SK-N-SH (cell line): ENCODE measurements at regions not wholly inside any gene's neighbourhood (a gene's known extent, or its start where the extent isn't known, plus 50 kb on each side); places are given as distances from the start of the nearest gene placed in this dataset.

ENCODE experiments used
- CTCF ChIA-PET: fragments of 300-600, 350-600 bp; formaldehyde crosslinking; extraction: SDS; loops from one replicate; lab custom pipeline; 2021; lab: Yijun Ruan, JAX
- POLR2A ChIA-PET: fragments of 350-600 bp; sonication (Branson Sonifier 250); formaldehyde crosslinking; extraction: SDS; loops from one replicate; lab custom pipeline; 2020; ENCODE audit warnings: antibody characterized with exemption, inconsistent platforms; lab: Yijun Ruan, JAX
- DNase-seq: peaks from one replicate; pipeline ENCODE4 v3.0.0; 2012
- H2AFZ ChIP-seq: fragments of 200-600 bp; sonication (generic); 2 replicates; pipeline ENCODE4 v1.8.1; 2016; ENCODE audit warnings: antibody characterized with exemption, mild to moderate bottlenecking, low read depth
- H3F3A ChIP-seq: fragments of 200-600 bp; sonication (generic); replicated peaks from 2 replicates; pipeline ENCODE3; 2016; ENCODE audit warnings: antibody characterized with exemption, mild to moderate bottlenecking; ENCODE audit not compliant: insufficient read depth
- H3K27ac ChIP-seq, 2 experiments: fragments of 200-500 bp in 1 of 2; fragments of 200-600 bp in 1 of 2; sonication (Bioruptor generic) in 1 of 2; sonication (generic), shearing (Covaris generic) in 1 of 2; 2 replicates each; pipeline versions ENCODE4 v1.5.1 to v1.6.1; 2014 to 2016; ENCODE audit warnings: low read depth in 2 of 2, inconsistent platforms in 1 of 2, low read length in 1 of 2, mild to moderate bottlenecking in 1 of 2, mixed read lengths in 1 of 2
- H3K27me3 ChIP-seq: fragments of 200-600 bp; sonication (generic), shearing (Covaris generic); 2 replicates; pipeline ENCODE4 v1.6.1; 2016; ENCODE audit warnings: mixed run types; ENCODE audit not compliant: insufficient read depth
- H3K36me3 ChIP-seq, 2 experiments: fragments of 200-500 bp in 1 of 2; fragments of 200-600 bp in 1 of 2; sonication (Bioruptor generic) in 1 of 2; sonication (generic) in 1 of 2; replicated peaks in 1 of 2; 2 replicates each; pipeline versions ENCODE3 to v1.5.1; 2014 to 2016; ENCODE audit warnings: low read length in 1 of 2, mild to moderate bottlenecking in 1 of 2; ENCODE audit not compliant: insufficient read depth in 2 of 2, control insufficient read depth in 1 of 2
- H3K4me1 ChIP-seq, 2 experiments: fragments of 200-500 bp in 1 of 2; fragments of 200-600 bp in 1 of 2; sonication (Bioruptor generic) in 1 of 2; sonication (generic), shearing (Covaris generic) in 1 of 2; 2 replicates each; pipeline versions ENCODE4 v1.5.1 to v1.6.1; 2014 to 2016; ENCODE audit warnings: low read depth in 1 of 2, low read length in 1 of 2, mixed run types in 1 of 2; ENCODE audit not compliant: insufficient read depth in 2 of 2, control insufficient read depth in 1 of 2
- H3K4me2 ChIP-seq: fragments of 200-600 bp; sonication (generic), shearing (Covaris generic); 2 replicates; pipeline ENCODE4 v1.6.1; 2017; ENCODE audit warnings: mixed run types
- H3K4me3 ChIP-seq, 2 experiments: fragments of 200-500 bp in 1 of 2; fragments of 200-600 bp in 1 of 2; sonication (Bioruptor generic) in 1 of 2; sonication (generic), shearing (Covaris generic) in 1 of 2; 2 replicates each; pipeline versions ENCODE4 v1.5.1 to v1.8.1; 2014 to 2016; ENCODE audit warnings: low read depth in 2 of 2, inconsistent platforms in 1 of 2, low read length in 1 of 2, mild to moderate bottlenecking in 1 of 2, mixed read lengths in 1 of 2, moderate library complexity in 1 of 2
- H3K79me2 ChIP-seq: fragments of 200-600 bp; sonication (generic); 2 replicates; pipeline ENCODE4 v1.8.1; 2017; ENCODE audit warnings: mild to moderate bottlenecking; ENCODE audit not compliant: insufficient read depth
- H3K9ac ChIP-seq: fragments of 200-600 bp; sonication (generic); 2 replicates; pipeline ENCODE4 v1.6.1; 2017; ENCODE audit warnings: mixed run types
- H3K9me2 ChIP-seq: fragments of 200-600 bp; sonication (generic); 2 replicates; pipeline ENCODE4 v1.6.1; 2017; ENCODE audit warnings: mixed run types
- H3K9me3 ChIP-seq: fragments of 200-600 bp; sonication (generic); 2 replicates; pipeline ENCODE4 v1.6.1; 2017; ENCODE audit warnings: mixed run types, mild to moderate bottlenecking, moderate library complexity
- H4K20me1 ChIP-seq: fragments of 200-600 bp; sonication (generic); 2 replicates; pipeline ENCODE4 v1.6.1; 2017; ENCODE audit warnings: mild to moderate bottlenecking, mixed run types; ENCODE audit not compliant: insufficient read depth
- CHD2 ChIP-seq: fragments of 150-350 bp; IDR thresholded peaks from 2 replicates; pipeline ENCODE4 v1.6.1; 2018; ENCODE audit warnings: low read length; ENCODE audit not compliant: partially characterized antibody
- ELF1 ChIP-seq: IDR thresholded peaks from 2 replicates; pipeline ENCODE4 v1.4.0; 2012
- FOSL2 ChIP-seq: IDR thresholded peaks from 2 replicates; pipeline ENCODE4 v1.4.0; 2012; ENCODE audit warnings: low read depth, mild to moderate bottlenecking, moderate library complexity, borderline replicate concordance
- FOXM1 ChIP-seq: IDR thresholded peaks from 2 replicates; pipeline ENCODE4 v1.4.0; 2012; ENCODE audit warnings: low read depth, mild to moderate bottlenecking
- MXI1 ChIP-seq: IDR thresholded peaks from 2 replicates; pipeline ENCODE4 v1.6.1; 2012; ENCODE audit warnings: mild to moderate bottlenecking, low read depth, low read length, improper control_type of control experiment
- NFIC ChIP-seq: IDR thresholded peaks from 2 replicates; pipeline ENCODE4 v1.4.0; 2012; ENCODE audit warnings: borderline replicate concordance
- NRF1 ChIP-seq: IDR thresholded peaks from 2 replicates; pipeline ENCODE4 v1.6.1; 2012; ENCODE audit warnings: low read depth, mild to moderate bottlenecking, low read length
- POLR2AphosphoS5 ChIP-seq: IDR thresholded peaks from 2 replicates; pipeline ENCODE4 v1.6.1; 2012; ENCODE audit warnings: low read depth, low read length
- RAD21 ChIP-seq: IDR thresholded peaks from 2 replicates; pipeline ENCODE4 v1.6.1; 2012; ENCODE audit warnings: mild to moderate bottlenecking, low read length
- RCOR1 ChIP-seq: fragments of 150-350 bp; IDR thresholded peaks from 2 replicates; pipeline ENCODE4 v1.6.1; 2017; ENCODE audit warnings: antibody characterized with exemption, low read length
- RFX5 ChIP-seq: IDR thresholded peaks from 2 replicates; pipeline ENCODE4 v1.6.1; 2012; ENCODE audit warnings: mild to moderate bottlenecking, improper control_type of control experiment, low read length
- SMC3 ChIP-seq: IDR thresholded peaks from 2 replicates; pipeline ENCODE4 v1.6.1; 2012; ENCODE audit warnings: low read depth, low read length, improper control_type of control experiment
- TCF12 ChIP-seq: IDR thresholded peaks from 2 replicates; pipeline ENCODE4 v1.4.0; 2012
- WGBS: methylation state at CpG from one replicate; pipeline ENCODE4 v1.1.6; 2017; ENCODE audit warnings: low lambda C conversion rate; 5-methylcytosine and 5-hydroxymethylcytosine counted together
- TF ChIP-seq, protein P1 (sequence below): fragments of 200-600 bp; sonication (generic); IDR thresholded peaks from 2 replicates; pipeline ENCODE4 v1.6.1; 2017; ENCODE audit warnings: antibody characterized with exemption, mild to moderate bottlenecking, moderate library complexity
- TF ChIP-seq, protein P2 (sequence below): IDR thresholded peaks from 2 replicates; pipeline ENCODE4; 2012
- TF ChIP-seq, protein P3 (sequence below): fragments of 150-350 bp; IDR thresholded peaks from 2 replicates; pipeline ENCODE4 v1.6.1; 2016; ENCODE audit warnings: mild to moderate bottlenecking, low read depth, low read length

DNA sequence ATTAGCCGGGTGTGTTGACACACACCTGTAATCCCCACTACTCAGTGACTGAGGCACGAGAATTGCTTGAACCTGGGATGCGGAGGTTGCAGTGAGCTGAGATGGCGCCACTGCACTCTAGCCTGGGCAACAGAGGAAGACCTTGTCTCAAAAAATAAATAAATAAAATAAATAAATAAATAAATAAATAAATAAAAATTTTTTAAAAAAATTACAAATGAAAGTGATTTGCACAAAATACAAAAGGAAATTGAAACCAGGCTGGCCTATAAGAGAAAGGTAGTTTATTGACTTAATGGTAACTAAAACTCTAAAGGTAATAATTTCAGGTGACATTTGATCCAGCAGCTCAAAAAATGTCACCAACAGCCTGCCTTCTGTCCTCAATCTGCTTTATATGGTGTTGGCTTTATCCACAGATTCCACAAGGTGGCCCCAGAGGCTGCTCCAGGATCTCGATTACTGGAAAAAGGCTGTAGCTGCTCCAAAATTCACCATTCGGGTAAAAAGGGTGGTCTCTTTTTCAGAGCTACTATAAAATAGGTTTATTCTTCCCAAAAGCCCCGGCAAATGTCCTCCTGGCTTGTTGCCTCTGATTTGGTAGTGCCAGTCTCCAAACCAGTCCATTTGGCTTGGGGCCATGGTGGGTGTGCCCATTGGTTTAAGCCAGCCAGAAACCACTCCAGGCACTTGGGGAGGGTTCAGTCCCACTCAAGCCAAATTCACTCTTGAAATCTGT lies 61.4 kb upstream of the TRIM2 start:
- peak overlapping the region; percentile 5; the same call in 1 of the 2 replicates for H3K9ac ChIP-seq
- H3K9me2 ChIP-seq, result no peaks in the 10 kb centered on the region
- H3K4me1 ChIP-seq, result peaks cover 20 to 36% of the 10 kb centered on the region in 2 experiments; a peak in 3 of 4 replicates
- peak overlapping the region; percentile 20; the same call in 1 of the 2 replicates for H2AFZ ChIP-seq
- H3K4me2 ChIP-seq, result peak overlapping the region; percentile 69
- 43% methylated on average over 7 of the region's 7 CpGs for WGBS
- no peaks in the 10 kb centered on the region for H3K79me2 ChIP-seq
- no peaks in the 10 kb centered on the region for H4K20me1 ChIP-seq
- peak; percentile 72 for DNase-seq
- no peaks in the 10 kb centered on the region for H3K36me3 ChIP-seq
- POLR2A ChIA-PET, result interaction anchor here (0.6 to 1.1 kb wide), 4 partner anchors 77 to 170 kb away, joined by 3 to 4 read pairs (median 3); no protein-coding TSS in a partner anchor
- peak overlapping the region; percentile 21 to 55; a peak in 3 of 4 replicates for H3K4me3 ChIP-seq
- H3F3A ChIP-seq, result peaks cover 25% of the 10 kb centered on the region
- H3K27me3 ChIP-seq, result no peaks in the 10 kb centered on the region
- H3K9me3 ChIP-seq, result no peaks in the 10 kb centered on the region
- CTCF ChIA-PET, result interaction anchor here (0.6 to 2.4 kb wide), 67 partner anchors 8 to 607 kb away, joined by 3 to 37 read pairs (median 5); partner anchors contain the start of genes MND1, TMEM131L and TMEM154
- TF ChIP-seq TCF12 (no peak), POLR2AphosphoS5 (no peak), SMC3 (peak; percentile 93), RAD21 (peak; percentile 97), FOXM1 (no peak), NRF1 (0 out of 2 replicates have a peak, but pooled peaks have one; percentile 10), RCOR1 (no peak), CHD2 (peak; percentile 36), NFIC (peak; percentile 55; the same call in 1 of the 2 replicates), MXI1 (peak; percentile 56; the same call in 1 of the 2 replicates), ELF1 (no peak), FOSL2 (no peak), RFX5 (peak; percentile 45; the same call in 1 of the 2 replicates)
- TF ChIP-seq, protein P1, sequence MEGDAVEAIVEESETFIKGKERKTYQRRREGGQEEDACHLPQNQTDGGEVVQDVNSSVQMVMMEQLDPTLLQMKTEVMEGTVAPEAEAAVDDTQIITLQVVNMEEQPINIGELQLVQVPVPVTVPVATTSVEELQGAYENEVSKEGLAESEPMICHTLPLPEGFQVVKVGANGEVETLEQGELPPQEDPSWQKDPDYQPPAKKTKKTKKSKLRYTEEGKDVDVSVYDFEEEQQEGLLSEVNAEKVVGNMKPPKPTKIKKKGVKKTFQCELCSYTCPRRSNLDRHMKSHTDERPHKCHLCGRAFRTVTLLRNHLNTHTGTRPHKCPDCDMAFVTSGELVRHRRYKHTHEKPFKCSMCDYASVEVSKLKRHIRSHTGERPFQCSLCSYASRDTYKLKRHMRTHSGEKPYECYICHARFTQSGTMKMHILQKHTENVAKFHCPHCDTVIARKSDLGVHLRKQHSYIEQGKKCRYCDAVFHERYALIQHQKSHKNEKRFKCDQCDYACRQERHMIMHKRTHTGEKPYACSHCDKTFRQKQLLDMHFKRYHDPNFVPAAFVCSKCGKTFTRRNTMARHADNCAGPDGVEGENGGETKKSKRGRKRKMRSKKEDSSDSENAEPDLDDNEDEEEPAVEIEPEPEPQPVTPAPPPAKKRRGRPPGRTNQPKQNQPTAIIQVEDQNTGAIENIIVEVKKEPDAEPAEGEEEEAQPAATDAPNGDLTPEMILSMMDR, result peak; percentile 98
- TF ChIP-seq, protein P2, sequence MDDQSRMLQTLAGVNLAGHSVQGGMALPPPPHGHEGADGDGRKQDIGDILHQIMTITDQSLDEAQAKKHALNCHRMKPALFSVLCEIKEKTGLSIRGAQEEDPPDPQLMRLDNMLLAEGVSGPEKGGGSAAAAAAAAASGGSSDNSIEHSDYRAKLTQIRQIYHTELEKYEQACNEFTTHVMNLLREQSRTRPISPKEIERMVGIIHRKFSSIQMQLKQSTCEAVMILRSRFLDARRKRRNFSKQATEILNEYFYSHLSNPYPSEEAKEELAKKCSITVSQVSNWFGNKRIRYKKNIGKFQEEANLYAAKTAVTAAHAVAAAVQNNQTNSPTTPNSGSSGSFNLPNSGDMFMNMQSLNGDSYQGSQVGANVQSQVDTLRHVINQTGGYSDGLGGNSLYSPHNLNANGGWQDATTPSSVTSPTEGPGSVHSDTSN, result no peak
- TF ChIP-seq, protein P3, sequence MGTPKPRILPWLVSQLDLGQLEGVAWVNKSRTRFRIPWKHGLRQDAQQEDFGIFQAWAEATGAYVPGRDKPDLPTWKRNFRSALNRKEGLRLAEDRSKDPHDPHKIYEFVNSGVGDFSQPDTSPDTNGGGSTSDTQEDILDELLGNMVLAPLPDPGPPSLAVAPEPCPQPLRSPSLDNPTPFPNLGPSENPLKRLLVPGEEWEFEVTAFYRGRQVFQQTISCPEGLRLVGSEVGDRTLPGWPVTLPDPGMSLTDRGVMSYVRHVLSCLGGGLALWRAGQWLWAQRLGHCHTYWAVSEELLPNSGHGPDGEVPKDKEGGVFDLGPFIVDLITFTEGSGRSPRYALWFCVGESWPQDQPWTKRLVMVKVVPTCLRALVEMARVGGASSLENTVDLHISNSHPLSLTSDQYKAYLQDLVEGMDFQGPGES, result no peak
- H3K27ac ChIP-seq, result peak overlapping the region; percentile 66 to 98
